BLaER1 treated with 17β-estradiol and CSF1 and Interleukin-3, amounts not matched to agents 10 nM and 100 nM (cell line): ENCODE measurements at regions not wholly inside any gene's neighbourhood (a gene's known extent, or its start where the extent isn't known, plus 50 kb on each side); places are given as distances from the start of the nearest gene placed in this dataset.

ENCODE experiments used
- H3K27ac ChIP-seq, 11 experiments: shearing (Covaris generic); formaldehyde crosslinking; 2 replicates each; pipeline ENCODE4 v1.8.1; 2022
- H3K27me3 ChIP-seq, 11 experiments: shearing (Covaris generic); formaldehyde crosslinking; 2 replicates each; pipeline ENCODE4 v1.8.1; 2022
- H3K36me3 ChIP-seq, 11 experiments: shearing (Covaris generic); formaldehyde crosslinking; 2 replicates each; pipeline ENCODE4 v1.8.1; 2022
- H3K4me1 ChIP-seq, 10 experiments: shearing (Covaris generic); formaldehyde crosslinking; 2 replicates each; pipeline ENCODE4 v1.8.1; 2022
- H3K4me2 ChIP-seq, 11 experiments: shearing (Covaris generic); formaldehyde crosslinking; 2 replicates each; pipeline ENCODE4 v1.8.1; 2022
- H3K4me3 ChIP-seq, 10 experiments: shearing (Covaris generic); formaldehyde crosslinking; 2 replicates each; pipeline ENCODE4 v1.8.1; 2022
- H3K9ac ChIP-seq, 11 experiments: shearing (Covaris generic); formaldehyde crosslinking; 2 replicates each; pipeline ENCODE4 v1.8.1; 2022
- H3K9me3 ChIP-seq, 11 experiments: shearing (Covaris generic); formaldehyde crosslinking; replicated peaks in 1 of 11; 2 replicates each; pipeline ENCODE4 v1.8.1; 2022
- H4K20me1 ChIP-seq, 11 experiments: shearing (Covaris generic); formaldehyde crosslinking; 2 replicates each; pipeline ENCODE4 v1.8.1; 2022
- Cebpa-rat ChIP-seq, 11 experiments: shearing (Covaris generic); IDR thresholded peaks; 2 replicates each; pipeline ENCODE4 v1.8.1; 2022

DNA sequence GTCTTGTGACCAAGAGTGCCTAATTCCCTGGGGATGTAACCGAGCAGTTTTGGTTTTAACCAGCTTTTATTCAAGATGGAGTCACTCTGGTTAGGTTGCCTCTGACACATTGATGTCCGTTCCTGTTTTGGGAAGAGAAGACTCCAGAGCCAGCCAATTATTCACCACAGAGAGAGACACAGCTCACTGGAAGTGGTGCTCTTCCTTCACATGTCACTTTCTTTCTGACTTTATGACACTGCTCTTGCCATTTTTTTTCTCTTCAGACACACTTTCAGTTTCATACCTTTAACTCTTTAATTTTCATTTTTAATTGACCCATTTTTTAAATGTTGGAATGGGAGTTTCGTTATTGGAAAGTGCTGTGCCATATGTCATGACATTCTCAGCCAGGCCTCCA lies 418.4 kb upstream of the FSTL5 start:
- H3K4me1 ChIP-seq: no peaks in the 10 kb centered on the region
- no peak overlapping the region for H3K4me2 ChIP-seq
- H3K9ac ChIP-seq: no peak overlapping the region
- H3K27me3 ChIP-seq: no peaks in the 10 kb centered on the region
- H3K27ac ChIP-seq: no peak overlapping the region
- no peaks in the 10 kb centered on the region for H3K9me3 ChIP-seq
- no peaks in the 10 kb centered on the region for H4K20me1 ChIP-seq
- no peak for TF ChIP-seq Cebpa-rat (IDR thresholded peaks at IDR 0.05)
- H3K36me3 ChIP-seq: no peaks in the 10 kb centered on the region
- no peak overlapping the region for H3K4me3 ChIP-seq

DNA sequence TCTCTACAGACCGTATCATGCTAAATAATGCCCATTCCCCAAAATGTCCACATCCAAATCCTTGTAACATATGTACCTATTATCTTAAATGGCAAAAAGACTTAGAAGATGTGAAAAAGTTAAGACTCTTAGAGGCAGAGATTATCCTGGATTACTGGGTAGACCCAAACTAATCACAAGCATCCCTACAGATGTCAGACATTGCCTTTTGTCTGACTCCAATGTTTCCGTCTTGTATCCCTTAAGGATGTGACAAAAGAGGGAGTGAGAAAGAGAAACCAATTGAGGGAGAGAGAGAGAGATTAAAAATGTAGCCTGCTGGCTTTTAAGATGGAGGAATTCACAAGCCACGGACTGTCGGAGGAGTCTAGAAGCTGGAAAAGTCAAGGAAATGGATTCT lies 401.9 kb upstream of the FSTL5 start:
- no peaks in the 10 kb centered on the region for H4K20me1 ChIP-seq
- H3K4me3 ChIP-seq: no peak overlapping the region
- no peak overlapping the region for H3K4me2 ChIP-seq
- no peak overlapping the region for H3K9ac ChIP-seq
- H3K9me3 ChIP-seq: no peaks in the 10 kb centered on the region
- H3K27ac ChIP-seq: no peak overlapping the region
- no peak for TF ChIP-seq Cebpa-rat (IDR thresholded peaks at IDR 0.05)
- no peaks in the 10 kb centered on the region for H3K36me3 ChIP-seq
- H3K27me3 ChIP-seq: no peaks in the 10 kb centered on the region
- H3K4me1 ChIP-seq: no peaks in the 10 kb centered on the region

DNA sequence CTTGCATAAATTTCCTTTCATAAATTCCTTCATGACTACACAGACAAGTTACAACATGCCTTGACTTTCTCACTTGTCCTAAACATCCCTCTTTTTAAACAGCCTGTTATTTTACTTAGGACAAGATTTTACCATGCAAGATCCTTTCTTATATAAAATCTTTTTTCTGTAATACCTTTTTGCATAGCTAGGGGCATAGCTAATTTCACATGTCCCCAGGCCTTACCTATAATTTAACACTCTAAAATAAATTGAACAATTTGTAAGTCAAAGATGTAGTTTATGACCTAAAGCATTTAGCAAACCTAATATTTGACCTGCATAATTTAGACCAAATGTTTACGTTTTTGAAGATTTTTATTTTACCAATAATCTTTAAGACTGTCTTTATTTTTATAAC lies 396.3 kb upstream of the FSTL5 start:
- Histone ChIP-seq H3K4me2 (no peak overlapping the region), H3K4me1 (no peaks in the 10 kb centered on the region), H3K36me3 (no peaks in the 10 kb centered on the region), H3K9ac (no peak overlapping the region), H3K9me3 (no peaks in the 10 kb centered on the region), H3K27me3 (no peaks in the 10 kb centered on the region), H3K4me3 (no peak overlapping the region), H3K27ac (no peak overlapping the region), H4K20me1 (no peaks in the 10 kb centered on the region)
- TF ChIP-seq Cebpa-rat (IDR thresholded peaks at IDR 0.05): no peak

DNA sequence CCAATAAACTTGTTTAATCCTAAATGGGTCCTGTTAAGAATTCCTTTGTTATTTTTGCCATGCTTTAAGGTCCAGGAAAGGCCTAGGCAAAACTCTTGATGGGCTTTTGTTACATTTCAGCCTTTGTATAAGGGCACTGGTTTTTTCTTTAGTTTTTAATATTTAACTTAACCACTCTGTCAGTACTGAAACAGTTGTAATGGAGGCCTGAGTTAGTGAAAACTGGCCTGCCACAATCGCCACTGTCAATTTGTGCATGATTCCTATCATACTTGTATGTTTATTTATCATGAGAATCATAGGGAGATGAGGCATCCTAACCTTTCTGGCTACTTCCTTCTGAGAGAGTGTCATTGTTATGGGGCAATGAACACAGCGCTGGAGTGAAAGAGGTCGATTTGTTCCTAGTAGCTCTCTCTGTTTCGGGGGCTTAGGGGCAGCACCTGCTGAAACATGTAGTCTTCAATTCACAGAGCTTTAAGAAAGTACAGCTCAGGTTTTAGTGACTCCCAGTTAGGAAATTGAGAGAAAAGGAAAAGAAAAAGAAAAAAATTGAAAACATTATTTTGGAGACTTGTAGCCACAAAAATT lies 393.8 kb upstream of the FSTL5 start:
- Histone ChIP-seq H3K4me2 (no peak overlapping the region), H3K36me3 (no peaks in the 10 kb centered on the region), H3K9ac (no peak overlapping the region), H4K20me1 (no peaks in the 10 kb centered on the region), H3K27ac (no peak overlapping the region), H3K4me1 (no peaks in the 10 kb centered on the region), H3K27me3 (no peaks in the 10 kb centered on the region), H3K4me3 (no peak overlapping the region), H3K9me3 (no peaks in the 10 kb centered on the region)
- TF ChIP-seq Cebpa-rat (IDR thresholded peaks at IDR 0.05): no peak

DNA sequence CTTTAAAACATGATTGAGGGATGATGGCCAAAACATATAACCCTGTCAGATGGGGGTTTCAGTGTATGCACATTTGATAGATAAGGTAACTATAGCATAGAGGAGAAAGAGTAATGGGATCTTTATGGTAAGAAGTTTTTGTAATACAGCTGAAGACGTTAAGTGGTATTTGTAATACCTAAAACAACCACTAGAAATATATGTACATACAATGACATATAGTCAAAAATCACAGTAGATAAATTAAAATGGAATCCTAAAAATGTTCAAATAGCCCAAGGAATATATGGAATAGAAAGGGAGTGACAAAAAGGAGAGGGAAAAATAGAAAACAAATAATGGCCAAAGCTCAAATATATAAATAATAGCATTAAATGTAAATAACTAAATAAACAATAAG lies 371.3 kb upstream of the FSTL5 start:
- Histone ChIP-seq H3K9ac (no peak overlapping the region), H4K20me1 (no peaks in the 10 kb centered on the region), H3K4me3 (no peak overlapping the region)

DNA sequence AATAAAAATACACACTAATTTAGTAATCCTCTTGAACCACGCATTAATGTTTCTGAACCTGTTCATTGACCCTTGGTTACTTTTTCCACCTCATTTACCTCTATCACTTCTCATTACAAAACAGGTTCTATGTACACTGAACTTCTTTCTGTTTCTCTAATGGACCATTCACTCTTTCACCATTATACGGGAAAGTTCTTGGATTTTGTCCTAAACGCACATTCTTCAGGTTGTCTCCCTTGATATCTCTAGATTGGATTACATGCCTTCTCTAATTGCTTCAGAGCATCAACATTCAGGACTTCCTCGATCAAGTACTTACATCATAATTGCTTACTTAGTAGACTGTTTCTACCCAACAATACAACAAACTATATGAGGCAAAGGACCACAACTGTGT lies 359.4 kb upstream of the FSTL5 start:
- H4K20me1 ChIP-seq: no peaks in the 10 kb centered on the region
- H3K9me3 ChIP-seq: no peaks in the 10 kb centered on the region
- no peaks in the 10 kb centered on the region for H3K4me1 ChIP-seq
- no peak overlapping the region for H3K9ac ChIP-seq
- H3K4me2 ChIP-seq: no peak overlapping the region
- H3K27ac ChIP-seq: no peak overlapping the region
- no peaks in the 10 kb centered on the region for H3K36me3 ChIP-seq
- no peaks in the 10 kb centered on the region for H3K27me3 ChIP-seq
- H3K4me3 ChIP-seq: no peak overlapping the region
- TF ChIP-seq Cebpa-rat (IDR thresholded peaks at IDR 0.05): no peak

More for the DNA sequence above, 371.3 kb upstream of the FSTL5 start:
- H3K4me1 ChIP-seq: no peaks in the 10 kb centered on the region
- no peaks in the 10 kb centered on the region for H3K36me3 ChIP-seq
- TF ChIP-seq Cebpa-rat (IDR thresholded peaks at IDR 0.05): no peak
- no peak overlapping the region for H3K4me2 ChIP-seq
- H3K27ac ChIP-seq: no peak overlapping the region
- no peaks in the 10 kb centered on the region for H3K9me3 ChIP-seq
- no peaks in the 10 kb centered on the region for H3K27me3 ChIP-seq

DNA sequence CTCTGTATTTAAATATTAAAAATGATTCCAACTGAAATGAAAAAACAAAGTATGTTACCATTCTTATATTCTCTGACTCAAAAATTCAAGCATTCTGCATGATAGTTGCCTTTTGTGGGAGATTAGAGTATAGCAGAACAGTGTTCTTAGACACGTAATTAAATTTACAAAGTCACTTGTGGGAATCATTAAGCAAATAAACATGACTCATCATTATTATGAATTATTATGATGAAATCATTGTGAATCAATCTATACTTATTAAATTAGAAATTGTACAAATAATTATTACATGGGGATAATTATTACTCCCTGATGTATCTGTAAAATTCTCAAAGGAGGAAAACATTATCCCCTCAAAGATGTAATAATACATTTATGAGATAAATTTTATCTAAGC lies 358.9 kb upstream of the FSTL5 start:
- Histone ChIP-seq H3K9me3 (no peaks in the 10 kb centered on the region), H3K4me2 (no peak overlapping the region), H3K4me3 (no peak overlapping the region), H3K36me3 (no peaks in the 10 kb centered on the region), H3K27me3 (no peaks in the 10 kb centered on the region), H3K9ac (no peak overlapping the region), H4K20me1 (no peaks in the 10 kb centered on the region), H3K4me1 (no peaks in the 10 kb centered on the region), H3K27ac (no peak overlapping the region)
- no peak for TF ChIP-seq Cebpa-rat (IDR thresholded peaks at IDR 0.05)

DNA sequence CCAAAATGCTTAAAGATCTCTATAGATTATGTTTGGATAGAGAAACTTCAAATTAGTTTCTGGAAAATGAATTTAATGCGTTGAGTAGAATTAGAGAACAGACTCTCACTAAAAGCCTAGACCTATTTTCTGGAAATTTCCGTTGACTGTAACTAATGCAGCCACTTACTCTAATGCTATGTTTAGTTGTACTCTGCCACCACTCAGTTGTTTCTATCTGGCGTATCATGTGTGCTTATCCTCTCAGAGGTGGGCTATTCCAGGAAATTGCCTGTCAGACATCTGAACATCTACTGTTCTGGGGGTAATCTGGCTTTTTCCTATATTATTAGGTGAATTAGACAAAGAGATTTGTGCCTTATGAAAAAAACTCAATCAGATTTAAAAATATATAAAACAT lies 347.1 kb upstream of the FSTL5 start:
- Histone ChIP-seq H3K27ac (no peak overlapping the region), H3K4me3 (no peak overlapping the region), H3K4me1 (no peaks in the 10 kb centered on the region), H3K27me3 (no peaks in the 10 kb centered on the region), H3K9ac (no peak overlapping the region), H3K36me3 (no peaks in the 10 kb centered on the region), H3K9me3 (no peaks in the 10 kb centered on the region), H3K4me2 (no peak overlapping the region), H4K20me1 (no peaks in the 10 kb centered on the region)
- no peak for TF ChIP-seq Cebpa-rat (IDR thresholded peaks at IDR 0.05)

DNA sequence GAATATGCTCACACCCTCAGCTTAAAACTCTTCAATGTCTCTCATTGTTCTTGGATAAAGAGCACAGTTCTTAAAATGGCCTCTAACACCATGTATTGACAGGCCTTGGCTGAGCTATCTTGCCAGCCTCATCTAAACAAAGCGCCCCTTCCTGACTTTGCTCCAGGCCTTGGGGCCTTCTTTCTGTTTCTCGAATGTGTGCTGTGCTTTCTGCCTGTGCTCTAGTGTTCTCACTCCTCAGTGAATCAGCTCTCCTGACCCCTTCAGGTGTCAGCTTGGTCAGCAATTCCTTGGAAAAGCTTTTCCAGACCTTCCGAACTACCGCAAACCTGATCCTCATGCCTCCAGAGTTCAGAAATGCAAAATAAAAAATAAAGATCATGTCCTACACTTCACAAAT lies 346.3 kb upstream of the FSTL5 start:
- Histone ChIP-seq H3K36me3 (no peaks in the 10 kb centered on the region), H3K9ac (no peak overlapping the region), H3K9me3 (no peaks in the 10 kb centered on the region), H4K20me1 (no peaks in the 10 kb centered on the region), H3K27ac (no peak overlapping the region), H3K4me2 (no peak overlapping the region), H3K27me3 (no peaks in the 10 kb centered on the region), H3K4me3 (no peak overlapping the region), H3K4me1 (no peaks in the 10 kb centered on the region)
- TF ChIP-seq Cebpa-rat (IDR thresholded peaks at IDR 0.05): no peak

DNA sequence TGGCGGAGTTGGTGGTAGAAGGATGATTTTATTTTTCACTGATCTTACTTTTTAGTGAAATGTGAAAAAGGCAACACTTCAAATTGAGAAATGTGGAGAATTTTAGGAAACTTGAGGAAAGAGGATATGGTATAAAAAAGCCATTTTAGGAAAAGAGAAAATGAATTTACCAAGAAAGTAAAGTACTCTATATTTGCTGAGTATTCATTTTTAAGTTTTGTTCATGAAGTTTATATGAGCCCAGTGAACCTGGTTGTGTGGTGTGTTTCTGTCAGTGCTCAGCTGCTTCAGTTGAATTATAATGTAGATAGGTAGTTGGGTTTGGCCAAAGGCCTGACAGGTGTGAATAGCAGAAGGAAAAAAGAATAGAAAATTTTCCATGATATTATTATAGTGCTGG lies 345.5 kb upstream of the FSTL5 start:
- Histone ChIP-seq H3K9me3 (no peaks in the 10 kb centered on the region), H3K27ac (no peak overlapping the region), H3K4me2 (no peak overlapping the region), H3K27me3 (no peaks in the 10 kb centered on the region), H3K9ac (no peak overlapping the region), H3K4me1 (no peaks in the 10 kb centered on the region), H3K36me3 (no peaks in the 10 kb centered on the region), H4K20me1 (no peaks in the 10 kb centered on the region), H3K4me3 (no peak overlapping the region)
- TF ChIP-seq Cebpa-rat (IDR thresholded peaks at IDR 0.05): no peak

DNA sequence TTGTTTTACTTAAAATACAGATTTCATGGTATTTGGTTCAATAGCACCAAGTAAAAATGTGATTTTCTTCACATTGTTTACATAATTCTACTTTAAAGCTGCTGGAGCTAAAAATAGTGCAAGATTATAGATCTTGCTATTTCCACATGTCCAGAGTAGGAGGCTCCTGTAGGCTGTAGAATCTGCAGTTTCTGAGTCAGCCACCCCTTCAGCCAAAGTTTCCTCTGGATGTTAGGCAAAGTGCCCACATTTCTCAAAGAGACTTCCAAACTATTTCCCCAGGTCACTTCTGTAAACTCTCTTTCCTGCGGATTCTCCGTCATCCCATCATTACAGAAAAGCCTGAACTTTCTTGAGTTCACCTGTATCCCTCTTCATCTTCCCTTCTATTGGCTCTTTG lies 342.5 kb upstream of the FSTL5 start:
- H4K20me1 ChIP-seq: no peaks in the 10 kb centered on the region
- no peak overlapping the region for H3K4me2 ChIP-seq
- H3K9ac ChIP-seq: no peak overlapping the region
- no peaks in the 10 kb centered on the region for H3K4me1 ChIP-seq
- no peaks in the 10 kb centered on the region for H3K27me3 ChIP-seq
- no peak for TF ChIP-seq Cebpa-rat (IDR thresholded peaks at IDR 0.05)
- H3K4me3 ChIP-seq: no peak overlapping the region
- no peak overlapping the region for H3K27ac ChIP-seq
- no peaks in the 10 kb centered on the region for H3K36me3 ChIP-seq
- no peaks in the 10 kb centered on the region for H3K9me3 ChIP-seq
